Lower lobe of right lung (tissue), 2 donors: ENCODE measurements at regions not wholly inside any gene's neighbourhood (a gene's known extent, or its start where the extent isn't known, plus 50 kb on each side); places are given as distances from the start of the nearest gene placed in this dataset.

Experiments
- ATAC-seq, 2 donors: fragments of 200-7000 bp; cut with Tn5 transposase; one replicate each; pipeline ENCODE4 v1.9.1; 2020 to 2022; ENCODE audit warnings: mild to moderate bottlenecking in 2 of 2, moderate library complexity in 2 of 2
- DNase-seq: peaks from one replicate; pipeline ENCODE4 v3.0.0-alpha.2; 2020
- H3K27ac ChIP-seq: fragments of 200-600 bp; one replicate; pipeline ENCODE4 v1.8.0; 2022
- H3K27me3 ChIP-seq: fragments of 200-600 bp; one replicate; pipeline ENCODE4 v1.8.0; 2022; ENCODE audit warnings: low read depth
- H3K36me3 ChIP-seq: fragments of 200-600 bp; one replicate; pipeline ENCODE4 v1.8.0; 2022; ENCODE audit warnings: mild to moderate bottlenecking
- H3K4me1 ChIP-seq: fragments of 200-600 bp; one replicate; pipeline ENCODE4 v1.8.0; 2022
- H3K4me3 ChIP-seq: fragments of 200-600 bp; one replicate; pipeline ENCODE4 v1.8.0; 2022; ENCODE audit warnings: mild to moderate bottlenecking
- H3K9me3 ChIP-seq: fragments of 200-600 bp; one replicate; pipeline ENCODE4 v1.8.0; 2022
- CTCF ChIP-seq: fragments of 200-600 bp; IDR thresholded peaks from one replicate; pipeline ENCODE4 v1.8.0; 2022; ENCODE audit warnings: antibody characterized with exemption, mild to moderate bottlenecking
- intact Hi-C: fragments of 100-400 bp; cut with DNase I; formaldehyde crosslinking; loops from one replicate; pipeline ENCODE4 v1.11.0; 2022
- donor health status: DM: no; HTN: yes; CAD: no; lungs with severe emphysema.

GRCh38 chr9:88749420-88749819, 214.4 kb downstream of the NXNL2 start:
- H3K4me3 ChIP-seq = no peak overlapping the region
- intact Hi-C loops = no loop called here
- DNase-seq (no peak), ATAC-seq (no peak)
- no peaks in the 10 kb centered on the region for H3K27me3 ChIP-seq
- H3K4me1 ChIP-seq = peaks cover 23% of the 10 kb centered on the region
- no peak overlapping the region for H3K27ac ChIP-seq
- no peaks in the 10 kb centered on the region for H3K9me3 ChIP-seq
- H3K36me3 ChIP-seq = no peaks in the 10 kb centered on the region
- no peak for TF ChIP-seq CTCF

- H3K36me3 ChIP-seq = no peaks in the 10 kb centered on the region
- H3K27ac ChIP-seq = no peak overlapping the region
- no peaks in the 10 kb centered on the region for H3K27me3 ChIP-seq
- ATAC-seq = no peak
- peaks cover 20% of the 10 kb centered on the region for H3K4me1 ChIP-seq
- H3K9me3 ChIP-seq = no peaks in the 10 kb centered on the region
- intact Hi-C loops = no loop called here
- no peak overlapping the region for H3K4me3 ChIP-seq
- no peak for TF ChIP-seq CTCF
- DNase-seq = no peak
Observed at GRCh38 chr9:88750832-88751360, 215.9 kb downstream of the NXNL2 start.

- ATAC-seq = no peak
- H3K4me3 ChIP-seq = no peak overlapping the region
- H3K9me3 ChIP-seq = no peaks in the 10 kb centered on the region
- DNase-seq = no peak
- H3K36me3 ChIP-seq = no peaks in the 10 kb centered on the region
- H3K27me3 ChIP-seq = no peaks in the 10 kb centered on the region
- H3K4me1 ChIP-seq = peaks cover 19% of the 10 kb centered on the region
- TF ChIP-seq CTCF = no peak
- intact Hi-C loops = no loop called here
- no peak overlapping the region for H3K27ac ChIP-seq
Observed at GRCh38 chr9:88751781-88752180, 216.8 kb downstream of the NXNL2 start.

- ATAC-seq = peak in 1 of 2 donors; percentile 44
- intact Hi-C loops = no loop called here
- H3K4me1 ChIP-seq = peaks cover 5% of the 10 kb centered on the region
- no peak overlapping the region for H3K27ac ChIP-seq
- no peak overlapping the region for H3K4me3 ChIP-seq
- DNase-seq = no peak
- no peak for TF ChIP-seq CTCF
- H3K27me3 ChIP-seq = peaks cover 3% of the 10 kb centered on the region
- H3K36me3 ChIP-seq = no peaks in the 10 kb centered on the region
- no peaks in the 10 kb centered on the region for H3K9me3 ChIP-seq
Observed at GRCh38 chr9:88753691-88754367, 218.9 kb downstream of the NXNL2 start.

GRCh38 chr9:88754452-88754851, 219.5 kb downstream of the NXNL2 start:
- no peak for TF ChIP-seq CTCF
- no peak for ATAC-seq
- intact Hi-C loops = no loop called here
- H3K9me3 ChIP-seq = no peaks in the 10 kb centered on the region
- peaks cover 5% of the 10 kb centered on the region for H3K4me1 ChIP-seq
- H3K4me3 ChIP-seq = no peak overlapping the region
- H3K27ac ChIP-seq = no peak overlapping the region
- no peak for DNase-seq
- no peaks in the 10 kb centered on the region for H3K36me3 ChIP-seq
- H3K27me3 ChIP-seq = peaks cover 3% of the 10 kb centered on the region
